ENCODE measurements at regions not wholly inside any gene's neighbourhood (a gene's known extent, or its start where the extent isn't known, plus 50 kb on each side); places are given as distances from the start of the nearest gene placed in this dataset.

- TF ChIP-seq CTCF (IDR thresholded peaks at IDR 0.05) (no peak), POLR2AphosphoS5 (IDR thresholded peaks at IDR 0.05; ENCODE audit: insufficient read depth in 1 of 2, low read depth in 1 of 2) (no peak)
Observed at GRCh38 chr9:13993632-13994185, 320.2 kb downstream of the NFIB start.

Measured in vagina (tissue), 2 donors.